Tibial artery (tissue), 4 donors: ENCODE measurements at regions not wholly inside any gene's neighbourhood (a gene's known extent, or its start where the extent isn't known, plus 50 kb on each side); places are given as distances from the start of the nearest gene placed in this dataset.
A peak's percentile ranks its signal among the peaks of the same experiment; 100 is the strongest.

Experiments
- DNase-seq, 2 donors: peaks; one replicate each; pipeline ENCODE4 v3.0.0-alpha.2; 2019
- H3K27ac ChIP-seq, 2 donors: fragments of 200-600 bp; sonication (generic) in 1 of 2; 1 replicate in 1 of 2; 2 replicates in 1 of 2; pipeline ENCODE4 v1.5.1; 2018 to 2019; ENCODE audit warnings: mild to moderate bottlenecking in 1 of 2
- H3K27me3 ChIP-seq, 2 donors: fragments of 200-600 bp; sonication (generic) in 1 of 2; one replicate each; pipeline versions ENCODE4 v1.5.1 to v1.6.0; 2016 to 2019
- H3K36me3 ChIP-seq, 3 donors: fragments of 200-600 bp; sonication (generic) in 2 of 3; one replicate each; pipeline ENCODE4 v1.5.1; 2016 to 2019; ENCODE audit warnings: mild to moderate bottlenecking in 2 of 3
- H3K4me1 ChIP-seq, 4 donors: fragments of 200-600 bp; sonication (generic) in 2 of 4; 1 replicate in 3 of 4; 2 replicates in 1 of 4; pipeline ENCODE4 v1.5.1; 2016 to 2019
- H3K4me3 ChIP-seq, 2 donors: fragments of 200-600 bp; sonication (generic) in 1 of 2; 1 replicate in 1 of 2; 2 replicates in 1 of 2; pipeline ENCODE4 v1.5.1; 2018 to 2019; ENCODE audit warnings: mild to moderate bottlenecking in 2 of 2
- H3K9me3 ChIP-seq, 3 donors: fragments of 200-600 bp; sonication (generic) in 1 of 3; one replicate each; pipeline ENCODE4 v1.5.1; 2016 to 2019
- CTCF ChIP-seq, 2 experiments: fragments of 200-600 bp in 1 of 2; fragments of 450-650 bp in 1 of 2; IDR thresholded peaks; one replicate each; pipeline ENCODE4 v1.5.1; 2017 to 2019; ENCODE audit warnings: antibody characterized with exemption in 2 of 2, mild to moderate bottlenecking in 1 of 2, moderate library complexity in 1 of 2
- intact Hi-C: fragments of 100-400 bp; cut with DNase I; formaldehyde crosslinking; loops from one replicate; pipeline ENCODE4 v1.15.0; 2023; ENCODE audit warnings: low total_unique reads

- Histone ChIP-seq H3K27me3 (no peaks in the 10 kb centered on the region), H3K4me1 (peaks cover 0 to 18% (median 7%) of the 10 kb centered on the region in 4 donors), H3K9me3 (no peaks in the 10 kb centered on the region), H3K4me3 (no peak overlapping the region), H3K36me3 (no peaks in the 10 kb centered on the region), H3K27ac (peak overlapping the region; percentile 35 to 41)
- intact Hi-C loops = no loop called here
- TF ChIP-seq CTCF (IDR thresholded peaks at IDR 0.05) = no peak
- DNase-seq = no peak
These were observed 208.8 kb downstream of the GXYLT1 start for GRCh38 chr12:41935911-41936310.

- peak; percentile 62 to 81 for DNase-seq
- intact Hi-C loops = no loop called here
- no peak for TF ChIP-seq CTCF (IDR thresholded peaks at IDR 0.05)
- peak overlapping the region; percentile 55 to 63 for H3K4me3 ChIP-seq
- H3K9me3 ChIP-seq = no peaks in the 10 kb centered on the region
- no peaks in the 10 kb centered on the region for H3K36me3 ChIP-seq
- no peaks in the 10 kb centered on the region for H3K27me3 ChIP-seq
- H3K27ac ChIP-seq = peak overlapping the region; percentile 33 to 60
- H3K4me1 ChIP-seq = peaks cover 0 to 18% (median 7%) of the 10 kb centered on the region in 4 donors
These were observed 212.1 kb downstream of the GXYLT1 start for GRCh38 chr12:41932470-41932991.

- H3K27me3 ChIP-seq = no peaks in the 10 kb centered on the region
- TF ChIP-seq CTCF (IDR thresholded peaks at IDR 0.05) = no peak
- H3K27ac ChIP-seq = peak overlapping the region in 1 of 2 donors; percentile 62
- no peak for DNase-seq
- peaks cover 0 to 18% (median 7%) of the 10 kb centered on the region in 4 donors for H3K4me1 ChIP-seq
- peak overlapping the region; percentile 23 to 26 for H3K4me3 ChIP-seq
- no peaks in the 10 kb centered on the region for H3K9me3 ChIP-seq
- H3K36me3 ChIP-seq = no peaks in the 10 kb centered on the region
- intact Hi-C loops = no loop called here
These were observed 213.7 kb downstream of the GXYLT1 start for GRCh38 chr12:41930866-41931437.

GRCh38 chr12:41924111-41924510, 220.6 kb downstream of the GXYLT1 start:
- no peak for TF ChIP-seq CTCF (IDR thresholded peaks at IDR 0.05)
- Histone ChIP-seq H3K9me3 (no peaks in the 10 kb centered on the region), H3K4me3 (no peak overlapping the region), H3K4me1 (no peaks in the 10 kb centered on the region), H3K27ac (peak overlapping the region in 1 of 2 donors; percentile 37), H3K36me3 (no peaks in the 10 kb centered on the region), H3K27me3 (no peaks in the 10 kb centered on the region)
- intact Hi-C loops = no loop called here
- peak in 1 of 2 donors; percentile 32 for DNase-seq

- no peaks in the 10 kb centered on the region for H3K9me3 ChIP-seq
- H3K27me3 ChIP-seq = no peaks in the 10 kb centered on the region
- no peak for TF ChIP-seq CTCF (IDR thresholded peaks at IDR 0.05)
- no peak overlapping the region for H3K4me3 ChIP-seq
- no peak overlapping the region for H3K27ac ChIP-seq
- peaks cover 0 to under 1% (median 0%) of the 10 kb centered on the region in 4 donors for H3K4me1 ChIP-seq
- H3K36me3 ChIP-seq = no peaks in the 10 kb centered on the region
- no peak for DNase-seq
- intact Hi-C loops = no loop called here
These were observed 221.3 kb downstream of the GXYLT1 start for GRCh38 chr12:41923351-41923750.
